ENCODE measurements at regions not wholly inside any gene's neighbourhood (a gene's known extent, or its start where the extent isn't known, plus 50 kb on each side); places are given as distances from the start of the nearest gene placed in this dataset.

DNA sequence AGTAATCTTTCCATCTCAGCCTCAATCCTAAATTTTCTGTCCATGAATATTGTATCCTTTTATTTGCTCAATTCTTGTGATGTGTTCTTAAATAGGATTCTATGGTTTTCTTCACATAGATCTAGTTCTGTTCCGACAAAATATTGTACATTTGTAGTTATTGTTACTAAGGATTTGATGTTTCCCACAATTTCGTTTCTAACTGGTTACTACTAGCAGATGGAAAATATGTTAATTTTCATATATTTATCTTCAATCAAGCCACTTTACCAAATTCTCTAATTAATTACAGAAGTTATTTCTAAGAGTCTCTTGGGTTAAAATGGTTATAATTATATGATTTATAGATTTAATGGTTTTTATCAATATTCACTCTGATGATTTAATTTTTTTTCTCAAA lies 60.3 kb downstream of the SEC61B start:
- DNase-seq (ENCODE audit: insufficient read length, low spot score) (no peak), FAIRE-seq (no peak)
- TF ChIP-seq POLR2AphosphoS5 (IDR thresholded peaks at IDR 0.05; ENCODE audit: low read depth, low read length) (no peak), PAX5 (IDR thresholded peaks at IDR 0.05; ENCODE audit: insufficient read depth, low read length, severe bottlenecking) (no peak), TAF1 (IDR thresholded peaks at IDR 0.05; ENCODE audit: low read depth, low read length) (no peak), POLR2A (IDR thresholded peaks at IDR 0.05; ENCODE audit: low read depth, low read length) (no peak), POU2F2 (IDR thresholded peaks at IDR 0.05; ENCODE audit: low read depth, low read length) (no peak), SPI1 (IDR thresholded peaks at IDR 0.05; ENCODE audit: low read depth, low read length) (no peak)

DNA sequence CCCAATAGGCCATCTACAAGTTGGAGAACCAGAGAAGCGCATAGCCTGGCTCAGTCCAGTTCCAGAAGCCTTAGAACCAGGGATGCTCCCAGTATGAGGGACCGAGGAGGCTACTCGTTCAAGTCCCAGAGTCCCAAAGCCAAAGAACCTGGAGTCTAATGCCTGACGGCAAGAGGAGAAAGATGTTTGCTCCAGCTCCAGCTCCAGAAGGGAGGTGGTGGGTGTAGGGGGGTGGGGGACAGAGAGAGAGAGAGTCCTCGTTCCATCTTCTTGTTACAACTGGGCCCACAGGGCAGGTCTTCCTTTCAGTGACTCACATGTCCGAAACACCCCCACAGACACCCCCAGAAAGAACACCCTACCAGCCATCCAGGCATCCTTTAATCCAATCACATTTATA lies 63.9 kb downstream of the SEC61B start:
- no peak for TF ChIP-seq PAX5 (IDR thresholded peaks at IDR 0.05; ENCODE audit: insufficient read depth, low read length, severe bottlenecking)
- TF ChIP-seq POLR2A (IDR thresholded peaks at IDR 0.05; ENCODE audit: low read depth, low read length), result no peak
- TF ChIP-seq POLR2AphosphoS5 (IDR thresholded peaks at IDR 0.05; ENCODE audit: low read depth, low read length), result no peak
- TF ChIP-seq POU2F2 (IDR thresholded peaks at IDR 0.05; ENCODE audit: low read depth, low read length), result no peak
- TF ChIP-seq TAF1 (IDR thresholded peaks at IDR 0.05; ENCODE audit: low read depth, low read length), result no peak
- TF ChIP-seq SPI1 (IDR thresholded peaks at IDR 0.05; ENCODE audit: low read depth, low read length), result no peak
- FAIRE-seq (no peak), DNase-seq (ENCODE audit: insufficient read length, low spot score) (no peak)

DNA sequence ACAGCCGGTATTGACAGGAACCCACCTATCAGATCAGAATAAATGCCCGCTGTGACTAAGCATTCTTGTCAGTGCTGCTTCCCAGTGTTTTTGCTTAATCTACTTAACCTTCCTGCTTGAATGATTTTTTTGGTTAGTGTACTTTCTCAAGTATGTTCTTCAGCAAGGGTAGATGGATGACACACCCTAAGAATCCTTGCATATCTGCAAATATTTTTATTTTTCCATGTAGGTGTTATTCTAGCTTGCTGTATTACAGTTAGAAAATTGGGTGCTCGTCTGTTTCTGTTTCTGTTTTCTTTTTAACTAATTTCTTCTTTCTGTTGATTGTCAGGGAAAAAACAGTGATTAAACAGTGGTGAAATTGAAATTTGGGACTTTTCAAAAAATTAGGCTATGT lies 64.5 kb downstream of the SEC61B start:
- no peak for TF ChIP-seq POLR2A (IDR thresholded peaks at IDR 0.05; ENCODE audit: low read depth, low read length)
- TF ChIP-seq PAX5 (IDR thresholded peaks at IDR 0.05; ENCODE audit: insufficient read depth, low read length, severe bottlenecking), result no peak
- no peak for TF ChIP-seq POLR2AphosphoS5 (IDR thresholded peaks at IDR 0.05; ENCODE audit: low read depth, low read length)
- no peak for TF ChIP-seq POU2F2 (IDR thresholded peaks at IDR 0.05; ENCODE audit: low read depth, low read length)
- no peak for TF ChIP-seq TAF1 (IDR thresholded peaks at IDR 0.05; ENCODE audit: low read depth, low read length)
- TF ChIP-seq SPI1 (IDR thresholded peaks at IDR 0.05; ENCODE audit: low read depth, low read length), result no peak
- FAIRE-seq, result no peak
- no peak for DNase-seq (ENCODE audit: insufficient read length, low spot score)

DNA sequence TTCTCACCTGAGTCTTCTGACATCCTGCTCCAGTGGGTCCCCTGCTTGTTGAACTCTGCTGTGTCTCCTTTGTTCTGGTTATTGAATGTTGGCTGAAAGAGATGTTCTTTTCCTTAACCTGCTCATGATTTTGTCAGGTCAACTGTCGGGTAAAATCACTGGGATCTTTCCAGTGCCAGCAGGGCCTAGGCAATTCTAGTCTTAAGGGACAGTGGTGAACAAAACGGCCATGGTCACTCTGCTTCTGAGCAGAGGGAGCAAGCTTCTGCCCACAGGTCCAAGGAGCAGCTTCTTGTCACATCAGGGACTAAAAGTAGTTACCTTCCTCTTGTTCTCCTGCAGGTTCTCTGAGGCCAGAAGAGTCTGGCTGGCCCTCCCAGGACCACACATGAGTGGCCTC lies 65.6 kb downstream of the SEC61B start:
- no peak for TF ChIP-seq POU2F2 (IDR thresholded peaks at IDR 0.05; ENCODE audit: low read depth, low read length)
- TF ChIP-seq PAX5 (IDR thresholded peaks at IDR 0.05; ENCODE audit: insufficient read depth, low read length, severe bottlenecking), result no peak
- no peak for TF ChIP-seq SPI1 (IDR thresholded peaks at IDR 0.05; ENCODE audit: low read depth, low read length)
- TF ChIP-seq POLR2A (IDR thresholded peaks at IDR 0.05; ENCODE audit: low read depth, low read length), result no peak
- no peak for TF ChIP-seq POLR2AphosphoS5 (IDR thresholded peaks at IDR 0.05; ENCODE audit: low read depth, low read length)
- TF ChIP-seq TAF1 (IDR thresholded peaks at IDR 0.05; ENCODE audit: low read depth, low read length), result no peak
- FAIRE-seq, result no peak
- DNase-seq (ENCODE audit: insufficient read length, low spot score), result no peak

GRCh38 chr9:99288830-99289229 lies 66.7 kb downstream of the SEC61B start:
- no peak for FAIRE-seq
- TF ChIP-seq POLR2A (IDR thresholded peaks at IDR 0.05; ENCODE audit: low read depth, low read length) (no peak), POU2F2 (IDR thresholded peaks at IDR 0.05; ENCODE audit: low read depth, low read length) (no peak), SPI1 (IDR thresholded peaks at IDR 0.05; ENCODE audit: low read depth, low read length) (no peak), TAF1 (IDR thresholded peaks at IDR 0.05; ENCODE audit: low read depth, low read length) (no peak), POLR2AphosphoS5 (IDR thresholded peaks at IDR 0.05; ENCODE audit: low read depth, low read length) (no peak), PAX5 (IDR thresholded peaks at IDR 0.05; ENCODE audit: insufficient read depth, low read length, severe bottlenecking) (no peak)
- DNase-seq (ENCODE audit: insufficient read length, low spot score), result no peak

GRCh38 chr9:99294850-99295461 lies 72.9 kb downstream of the SEC61B start:
- no peak for TF ChIP-seq POLR2AphosphoS5 (IDR thresholded peaks at IDR 0.05; ENCODE audit: low read depth, low read length)
- TF ChIP-seq PAX5 (IDR thresholded peaks at IDR 0.05; ENCODE audit: insufficient read depth, low read length, severe bottlenecking), result no peak
- no peak for TF ChIP-seq TAF1 (IDR thresholded peaks at IDR 0.05; ENCODE audit: low read depth, low read length)
- no peak for TF ChIP-seq POU2F2 (IDR thresholded peaks at IDR 0.05; ENCODE audit: low read depth, low read length)
- no peak for TF ChIP-seq POLR2A (IDR thresholded peaks at IDR 0.05; ENCODE audit: low read depth, low read length)
- no peak for TF ChIP-seq SPI1 (IDR thresholded peaks at IDR 0.05; ENCODE audit: low read depth, low read length)
- FAIRE-seq (no peak), DNase-seq (ENCODE audit: insufficient read length, low spot score) (no peak)

DNA sequence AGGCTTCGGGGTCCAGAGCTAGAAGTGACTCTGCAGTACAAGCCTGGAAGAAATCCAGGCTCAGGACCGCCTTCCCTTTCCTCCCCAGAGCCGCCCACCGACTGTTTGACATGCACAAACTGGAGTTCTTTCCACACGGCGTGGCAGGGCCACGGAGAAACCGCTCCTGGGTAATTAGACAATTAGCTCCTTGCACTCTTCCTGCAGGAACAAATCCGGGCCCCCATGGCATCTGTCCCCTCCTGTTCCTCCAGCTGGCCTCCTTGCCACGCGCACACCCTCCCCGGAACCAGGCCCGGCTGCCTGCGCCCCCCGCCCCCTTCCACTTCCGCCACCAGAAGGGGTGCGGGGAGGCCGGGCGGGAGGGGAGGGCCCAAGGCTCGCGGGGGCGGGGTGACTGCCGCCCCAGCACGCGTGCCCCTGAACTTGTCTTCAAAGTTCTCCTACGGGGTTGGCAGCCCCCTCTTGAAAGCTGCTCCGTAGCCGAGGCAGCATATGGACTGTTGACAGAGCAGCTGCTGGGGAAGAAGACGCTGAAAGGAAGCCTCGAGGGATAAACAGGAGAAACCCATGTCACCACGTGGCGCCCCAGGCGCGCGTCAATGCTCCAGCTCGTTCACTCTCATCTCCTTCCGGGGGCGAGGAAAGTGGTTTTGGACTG lies 74.3 kb downstream of the SEC61B start:
- TF ChIP-seq SPI1 (IDR thresholded peaks at IDR 0.05; ENCODE audit: low read depth, low read length), result no peak
- TF ChIP-seq TAF1 (IDR thresholded peaks at IDR 0.05; ENCODE audit: low read depth, low read length), result no peak
- TF ChIP-seq POU2F2 (IDR thresholded peaks at IDR 0.05; ENCODE audit: low read depth, low read length), result no peak
- peak; percentile 82 for TF ChIP-seq PAX5 (IDR thresholded peaks at IDR 0.05; ENCODE audit: insufficient read depth, low read length, severe bottlenecking)
- no peak for TF ChIP-seq POLR2AphosphoS5 (IDR thresholded peaks at IDR 0.05; ENCODE audit: low read depth, low read length)
- no peak for TF ChIP-seq POLR2A (IDR thresholded peaks at IDR 0.05; ENCODE audit: low read depth, low read length)
- DNase-seq (ENCODE audit: insufficient read length, low spot score) (peak; percentile 32), FAIRE-seq (peak; percentile 13)

DNA sequence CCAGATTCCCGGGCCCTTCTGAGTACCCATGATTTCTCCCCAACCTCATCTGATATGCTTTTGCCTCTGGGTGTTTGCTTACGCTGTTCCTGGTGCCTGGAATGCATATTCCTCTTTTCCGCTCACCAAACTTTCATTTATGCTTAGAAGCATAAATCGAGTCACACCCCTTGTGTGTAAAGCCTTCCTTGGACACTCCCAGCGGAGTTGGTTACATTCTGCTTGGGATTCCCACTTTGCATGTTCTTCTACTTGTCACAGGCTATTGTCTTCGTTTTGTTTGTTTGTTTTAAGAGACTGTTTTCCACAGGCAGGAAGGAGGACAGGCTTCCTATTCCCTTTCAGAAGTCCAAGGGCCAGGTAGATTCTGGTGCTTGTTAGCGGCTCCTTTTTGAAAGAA lies 76.5 kb downstream of the SEC61B start:
- DNase-seq (ENCODE audit: insufficient read length, low spot score) (no peak), FAIRE-seq (no peak)
- TF ChIP-seq PAX5 (IDR thresholded peaks at IDR 0.05; ENCODE audit: insufficient read depth, low read length, severe bottlenecking), result no peak
- TF ChIP-seq POU2F2 (IDR thresholded peaks at IDR 0.05; ENCODE audit: low read depth, low read length), result no peak
- no peak for TF ChIP-seq POLR2A (IDR thresholded peaks at IDR 0.05; ENCODE audit: low read depth, low read length)
- TF ChIP-seq POLR2AphosphoS5 (IDR thresholded peaks at IDR 0.05; ENCODE audit: low read depth, low read length), result no peak
- TF ChIP-seq SPI1 (IDR thresholded peaks at IDR 0.05; ENCODE audit: low read depth, low read length), result no peak
- no peak for TF ChIP-seq TAF1 (IDR thresholded peaks at IDR 0.05; ENCODE audit: low read depth, low read length)

GRCh38 chr9:99299211-99300102 lies 77.4 kb downstream of the SEC61B start:
- DNase-seq (ENCODE audit: insufficient read length, low spot score) (no peak), FAIRE-seq (peak; percentile 60)
- no peak for TF ChIP-seq SPI1 (IDR thresholded peaks at IDR 0.05; ENCODE audit: low read depth, low read length)
- no peak for TF ChIP-seq TAF1 (IDR thresholded peaks at IDR 0.05; ENCODE audit: low read depth, low read length)
- TF ChIP-seq POLR2AphosphoS5 (IDR thresholded peaks at IDR 0.05; ENCODE audit: low read depth, low read length), result no peak
- TF ChIP-seq POLR2A (IDR thresholded peaks at IDR 0.05; ENCODE audit: low read depth, low read length), result no peak
- TF ChIP-seq PAX5 (IDR thresholded peaks at IDR 0.05; ENCODE audit: insufficient read depth, low read length, severe bottlenecking), result no peak

Measured in GM12891 (cell line).